ENCODE measurements at regions not wholly inside any gene's neighbourhood (a gene's known extent, or its start where the extent isn't known, plus 50 kb on each side); places are given as distances from the start of the nearest gene placed in this dataset.
"Not testable (repeated sequence)": the region's sequence is repeated elsewhere in the genome, so short reads cannot be mapped to it uniquely, and the experiment has no call there.

GRCh38 chr4:103842076-103842475 lies 122.3 kb upstream of the TACR3 start:
- no peak for DNase-seq

- DNase-seq: not testable (repeated sequence)
These were observed 90.5 kb upstream of the TACR3 start for GRCh38 chr4:103810308-103810707.

- DNase-seq: no peak
These were observed 83.0 kb upstream of the TACR3 start for GRCh38 chr4:103802766-103803165.

GRCh38 chr4:103787057-103787456 lies 67.3 kb upstream of the TACR3 start:
- DNase-seq: no peak

GRCh38 chr4:103786593-103786992 lies 66.8 kb upstream of the TACR3 start:
- DNase-seq: no peak

GRCh38 chr4:103786014-103786413 lies 66.2 kb upstream of the TACR3 start:
- DNase-seq: no peak

GRCh38 chr4:103778221-103778620 lies 58.4 kb upstream of the TACR3 start:
- no peak for DNase-seq

- DNase-seq: no peak
These were observed 54.6 kb upstream of the TACR3 start for GRCh38 chr4:103774326-103774825.

- no peak for DNase-seq
These were observed 54.0 kb upstream of the TACR3 start for GRCh38 chr4:103773691-103774231.

Data from NCI-H1048 (cell line).